Ascending aorta (tissue), 2 donors: ENCODE measurements at regions not wholly inside any gene's neighbourhood (a gene's known extent, or its start where the extent isn't known, plus 50 kb on each side); places are given as distances from the start of the nearest gene placed in this dataset.
"Not testable (repeated sequence)": the region's sequence is repeated elsewhere in the genome, so short reads cannot be mapped to it uniquely, and the experiment has no call there.

Experiments used
- DNase-seq, 2 donors: peaks; one replicate each; pipeline ENCODE4 v3.0.0-alpha.2; 2019; ENCODE audit warnings: low spot score in 2 of 2
- H3K27ac ChIP-seq, 2 donors: fragments of 200-600 bp; sonication (generic); one replicate each; pipeline ENCODE4 v1.5.1; 2016 to 2017; ENCODE audit warnings: mild to moderate bottlenecking in 1 of 2
- H3K27me3 ChIP-seq: fragments of 200-600 bp; sonication (generic); one replicate; pipeline ENCODE4 v1.5.1; 2017
- H3K36me3 ChIP-seq, 2 donors: fragments of 200-600 bp; sonication (generic); one replicate each; pipeline ENCODE4 v1.5.1; 2016
- H3K4me1 ChIP-seq, 2 donors: fragments of 200-600 bp; sonication (generic); one replicate each; pipeline ENCODE4 v1.5.1; 2016 to 2017; ENCODE audit warnings: mild to moderate bottlenecking in 1 of 2
- H3K4me3 ChIP-seq, 2 donors: fragments of 200-600 bp; sonication (generic); one replicate each; pipeline ENCODE4 v1.5.1; 2016 to 2017; ENCODE audit warnings: mild to moderate bottlenecking in 1 of 2
- H3K9me3 ChIP-seq, 2 donors: fragments of 200-600 bp; sonication (generic); one replicate each; pipeline ENCODE4 v1.5.1; 2016
- intact Hi-C: fragments of 100-400 bp; cut with DNase I; formaldehyde crosslinking; loops from one replicate; pipeline ENCODE4 v1.15.1; 2023
- TF ChIP-seq, protein P1 (sequence below), 3 experiments: fragments of 200-600 bp in 2 of 3; fragments of 450-650 bp in 1 of 3; sonication (generic) in 2 of 3; IDR thresholded peaks; one replicate each; pipeline ENCODE4 v1.5.1; 2016 to 2019; ENCODE audit warnings: antibody characterized with exemption in 3 of 3, mild to moderate bottlenecking in 1 of 3, moderate library complexity in 1 of 3

DNA sequence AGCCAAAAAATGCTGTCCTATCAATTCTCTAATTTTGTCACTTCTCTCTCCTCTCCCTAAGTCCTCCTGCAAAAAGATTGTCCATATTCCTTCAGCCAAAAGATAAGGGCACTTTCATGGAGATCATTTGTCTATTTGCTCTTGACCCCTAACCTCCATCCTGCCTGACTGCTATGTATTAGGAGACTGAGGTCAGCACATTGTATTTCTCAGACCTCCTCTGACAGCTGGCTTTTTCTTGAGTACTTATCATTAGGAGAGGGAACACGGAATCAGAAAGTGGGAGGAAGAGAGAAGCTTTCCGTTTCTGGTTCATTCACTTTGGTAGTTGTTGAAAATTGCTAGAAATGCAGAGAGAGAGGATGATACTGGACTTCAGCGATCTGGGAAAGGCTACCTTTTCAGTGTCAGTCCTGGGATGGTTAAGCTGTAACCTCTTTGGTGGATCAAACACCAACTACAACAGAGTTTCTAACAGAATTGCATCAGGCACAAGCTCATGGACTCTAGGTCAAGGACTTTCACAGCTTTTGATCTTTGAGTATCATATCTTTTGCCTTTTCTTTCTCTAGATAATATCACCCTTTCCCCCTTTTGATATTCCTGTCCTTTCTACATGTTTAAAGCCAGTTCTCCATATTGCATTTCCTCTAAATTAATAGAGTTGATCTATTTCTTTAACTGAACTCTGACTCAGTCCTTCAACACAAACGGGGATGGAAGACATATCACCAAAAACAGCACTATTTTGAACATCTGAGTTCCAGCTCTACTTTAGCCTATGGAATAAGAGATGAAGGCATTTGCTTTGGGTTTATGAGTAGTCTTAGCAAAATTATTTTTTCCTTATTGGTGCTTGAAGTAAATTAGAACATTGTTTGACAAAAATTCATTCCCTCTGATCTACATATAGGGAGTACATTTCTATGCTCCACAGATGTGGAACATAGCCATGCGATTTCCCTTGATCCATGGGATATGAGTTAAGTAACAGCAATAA, 63.3 kb upstream of the KYNU start:
- intact Hi-C loops = no loop called here
- H3K4me1 ChIP-seq = no peaks in the 10 kb centered on the region
- DNase-seq = no peak
- TF ChIP-seq, protein P1, sequence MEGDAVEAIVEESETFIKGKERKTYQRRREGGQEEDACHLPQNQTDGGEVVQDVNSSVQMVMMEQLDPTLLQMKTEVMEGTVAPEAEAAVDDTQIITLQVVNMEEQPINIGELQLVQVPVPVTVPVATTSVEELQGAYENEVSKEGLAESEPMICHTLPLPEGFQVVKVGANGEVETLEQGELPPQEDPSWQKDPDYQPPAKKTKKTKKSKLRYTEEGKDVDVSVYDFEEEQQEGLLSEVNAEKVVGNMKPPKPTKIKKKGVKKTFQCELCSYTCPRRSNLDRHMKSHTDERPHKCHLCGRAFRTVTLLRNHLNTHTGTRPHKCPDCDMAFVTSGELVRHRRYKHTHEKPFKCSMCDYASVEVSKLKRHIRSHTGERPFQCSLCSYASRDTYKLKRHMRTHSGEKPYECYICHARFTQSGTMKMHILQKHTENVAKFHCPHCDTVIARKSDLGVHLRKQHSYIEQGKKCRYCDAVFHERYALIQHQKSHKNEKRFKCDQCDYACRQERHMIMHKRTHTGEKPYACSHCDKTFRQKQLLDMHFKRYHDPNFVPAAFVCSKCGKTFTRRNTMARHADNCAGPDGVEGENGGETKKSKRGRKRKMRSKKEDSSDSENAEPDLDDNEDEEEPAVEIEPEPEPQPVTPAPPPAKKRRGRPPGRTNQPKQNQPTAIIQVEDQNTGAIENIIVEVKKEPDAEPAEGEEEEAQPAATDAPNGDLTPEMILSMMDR (IDR thresholded peaks at IDR 0.05) = no peak
- H3K4me3 ChIP-seq = no peak overlapping the region
- no peak overlapping the region for H3K27ac ChIP-seq
- H3K27me3 ChIP-seq = no peaks in the 10 kb centered on the region
- H3K36me3 ChIP-seq = no peaks in the 10 kb centered on the region
- H3K9me3 ChIP-seq = no peaks in the 10 kb centered on the region

DNA sequence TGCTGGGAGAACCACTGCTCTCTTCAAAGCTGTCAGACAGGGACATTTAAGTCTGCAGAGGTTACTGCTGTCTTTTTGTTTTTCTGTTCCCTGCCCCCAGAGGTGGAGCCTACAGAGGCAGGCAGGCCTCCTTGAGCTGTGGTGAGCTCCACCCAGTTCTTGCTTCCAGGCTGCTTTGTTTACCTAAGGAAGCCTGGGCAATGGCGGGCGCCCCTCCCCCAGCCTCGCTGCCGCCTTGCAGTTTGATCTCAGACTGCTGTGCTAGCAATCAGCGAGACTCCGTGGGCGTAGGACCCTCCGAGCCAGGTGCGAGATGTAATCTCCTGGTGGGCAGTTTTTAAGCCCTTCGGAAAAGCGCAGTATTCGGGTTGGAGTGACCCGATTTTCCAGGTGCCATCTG, 65.8 kb upstream of the KYNU start:
- DNase-seq, H3K9me3 ChIP-seq, H3K27me3 ChIP-seq, H3K4me3 ChIP-seq, H3K4me1 ChIP-seq, H3K27ac ChIP-seq, H3K36me3 ChIP-seq, intact Hi-C loops: not testable (repeated sequence)

DNA sequence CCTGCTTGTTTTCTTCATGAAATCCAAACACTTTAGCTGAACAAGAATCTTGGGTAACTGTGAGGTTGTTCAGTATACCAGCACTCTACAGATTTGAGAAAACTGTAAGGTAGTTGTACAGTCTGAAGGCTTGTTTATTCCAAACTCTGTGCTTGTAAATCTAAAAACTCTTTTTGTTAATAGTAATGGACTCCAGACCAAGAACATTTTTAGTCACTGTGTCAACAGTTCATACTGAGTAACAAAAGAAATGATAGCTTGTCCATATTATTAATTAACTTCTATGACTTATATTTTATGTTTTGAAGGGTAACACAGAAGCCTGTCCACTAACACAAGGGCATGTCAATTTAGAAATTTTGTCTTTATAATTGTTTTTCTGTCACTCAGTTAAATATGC, 72.2 kb upstream of the KYNU start:
- H3K27me3 ChIP-seq = no peaks in the 10 kb centered on the region
- no peak overlapping the region for H3K4me3 ChIP-seq
- TF ChIP-seq, protein P1 (IDR thresholded peaks at IDR 0.05) = no peak
- DNase-seq = no peak
- no peaks in the 10 kb centered on the region for H3K4me1 ChIP-seq
- intact Hi-C loops = no loop called here
- no peaks in the 10 kb centered on the region for H3K36me3 ChIP-seq
- H3K27ac ChIP-seq = no peak overlapping the region
- no peaks in the 10 kb centered on the region for H3K9me3 ChIP-seq

DNA sequence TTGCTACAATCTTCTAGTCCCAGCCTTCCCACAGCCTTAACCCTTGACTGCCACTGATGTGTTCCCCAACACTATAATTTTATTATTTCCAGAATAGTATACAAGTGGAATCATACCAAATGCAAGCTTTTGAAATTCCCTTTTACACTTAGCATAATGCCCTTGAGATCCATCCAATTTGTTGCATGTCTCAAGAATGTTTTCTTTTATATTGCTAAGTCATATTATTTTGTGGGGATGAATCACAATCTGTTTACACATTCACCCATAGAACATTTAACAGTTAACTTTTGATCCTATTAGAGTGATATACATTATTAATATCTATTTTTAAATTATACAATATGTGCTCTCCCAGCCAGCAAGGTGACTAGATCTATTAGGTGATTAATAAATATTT, 74.3 kb upstream of the KYNU start:
- no peak overlapping the region for H3K4me3 ChIP-seq
- intact Hi-C loops = no loop called here
- H3K27me3 ChIP-seq = no peaks in the 10 kb centered on the region
- no peaks in the 10 kb centered on the region for H3K36me3 ChIP-seq
- DNase-seq = no peak
- H3K27ac ChIP-seq = no peak overlapping the region
- TF ChIP-seq, protein P1 (IDR thresholded peaks at IDR 0.05) = no peak
- H3K9me3 ChIP-seq = no peaks in the 10 kb centered on the region
- no peaks in the 10 kb centered on the region for H3K4me1 ChIP-seq

DNA sequence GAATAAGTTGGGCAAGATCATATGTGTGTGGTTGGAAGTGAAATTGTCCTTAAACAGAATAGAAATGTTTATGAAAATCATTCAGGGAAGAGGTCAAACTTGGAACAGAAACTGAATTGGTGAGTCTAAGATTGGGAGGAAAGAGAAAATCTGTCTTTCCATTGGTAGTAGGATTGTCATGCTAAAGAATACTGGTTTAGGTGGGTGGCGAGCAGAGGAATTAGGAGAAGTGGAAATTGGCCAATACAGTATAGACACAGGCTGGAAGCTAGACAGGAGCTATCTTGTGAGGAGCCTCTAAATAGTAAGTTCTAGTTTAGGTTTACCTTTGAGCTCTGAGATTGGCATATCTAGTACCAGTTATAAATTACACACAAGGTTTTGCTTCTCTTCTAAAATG, 80.9 kb upstream of the KYNU start:
- DNase-seq = no peak
- Histone ChIP-seq H3K27me3 (no peaks in the 10 kb centered on the region), H3K4me3 (no peak overlapping the region), H3K9me3 (no peaks in the 10 kb centered on the region), H3K27ac (no peak overlapping the region), H3K36me3 (no peaks in the 10 kb centered on the region), H3K4me1 (no peaks in the 10 kb centered on the region)
- TF ChIP-seq, protein P1 (IDR thresholded peaks at IDR 0.05) = no peak
- intact Hi-C loops = no loop called here

DNA sequence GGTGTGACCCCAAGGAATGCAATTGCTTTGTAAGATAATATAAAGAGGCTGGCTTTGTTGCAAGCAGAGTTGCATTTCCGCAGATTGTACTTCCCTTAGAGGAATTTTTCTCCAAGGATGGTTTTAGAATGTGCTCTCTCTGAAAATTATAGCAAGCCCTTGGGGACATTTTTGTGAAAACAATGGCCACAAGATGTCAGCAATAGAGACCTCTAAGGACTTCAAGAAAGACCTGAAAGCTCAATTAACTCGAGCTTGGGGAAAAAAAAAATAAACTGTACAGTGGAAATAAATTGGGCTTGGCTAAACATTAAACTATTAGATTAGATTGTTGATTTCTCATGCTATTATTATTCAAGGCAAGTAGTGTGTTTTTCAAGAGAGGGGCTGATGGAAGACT, 81.3 kb upstream of the KYNU start:
- H3K4me3 ChIP-seq = no peak overlapping the region
- H3K27ac ChIP-seq = no peak overlapping the region
- TF ChIP-seq, protein P1 (IDR thresholded peaks at IDR 0.05) = no peak
- H3K36me3 ChIP-seq = no peaks in the 10 kb centered on the region
- no peaks in the 10 kb centered on the region for H3K4me1 ChIP-seq
- H3K9me3 ChIP-seq = no peaks in the 10 kb centered on the region
- intact Hi-C loops = no loop called here
- no peaks in the 10 kb centered on the region for H3K27me3 ChIP-seq
- DNase-seq = no peak
